Progenitor cell of endocrine pancreas (in vitro differentiated cells): ENCODE measurements at regions not wholly inside any gene's neighbourhood (a gene's known extent, or its start where the extent isn't known, plus 50 kb on each side); places are given as distances from the start of the nearest gene placed in this dataset.

ENCODE experiments used
- DNase-seq: peaks from one replicate; pipeline ENCODE4 v3.0.0; 2021; ENCODE audit warnings: low spot score; ENCODE audit not compliant: unreplicated experiment
- H3K27ac Mint-ChIP-seq: 2 replicates; pipeline ENCODE4 v1.8.0; 2021; ENCODE audit warnings: mild to moderate bottlenecking, moderate library complexity, mixed read lengths
- H3K27me3 Mint-ChIP-seq: 2 replicates; pipeline ENCODE4 v1.8.0; 2021; ENCODE audit warnings: mixed read lengths
- H3K36me3 Mint-ChIP-seq: 2 replicates; pipeline ENCODE4 v1.8.0; 2022; ENCODE audit warnings: mixed read lengths; ENCODE audit not compliant: insufficient read depth
- H3K4me1 Mint-ChIP-seq: 2 replicates; pipeline ENCODE4 v1.8.0; 2021; ENCODE audit warnings: low read depth, mixed read lengths
- H3K4me3 Mint-ChIP-seq: 2 replicates; pipeline ENCODE4 v1.8.0; 2021; ENCODE audit warnings: low read depth, mild to moderate bottlenecking, moderate library complexity, mixed read lengths
- H3K9me3 Mint-ChIP-seq: 2 replicates; pipeline ENCODE4 v1.8.0; 2021; ENCODE audit warnings: low read depth, mixed read lengths
- CTCF ChIP-seq: fragments of 200-600 bp; sonication (generic); IDR thresholded peaks from one replicate; pipeline ENCODE4 v1.5.0; 2021; ENCODE audit warnings: antibody characterized with exemption, mild to moderate bottlenecking; ENCODE audit not compliant: unreplicated experiment

- no peak overlapping the region for H3K4me3 Mint-ChIP-seq
- H3K4me1 Mint-ChIP-seq: peaks cover 10% of the 10 kb centered on the region
- TF ChIP-seq CTCF: no peak
- no peak for DNase-seq
- no peak overlapping the region for H3K27ac Mint-ChIP-seq
- H3K9me3 Mint-ChIP-seq: no peaks in the 10 kb centered on the region
- H3K36me3 Mint-ChIP-seq: no peaks in the 10 kb centered on the region
- H3K27me3 Mint-ChIP-seq: peaks cover 23% of the 10 kb centered on the region
These were observed 193.9 kb downstream of the SNX19 start for GRCh38 chr11:130722401-130722800.

- TF ChIP-seq CTCF: no peak
- no peaks in the 10 kb centered on the region for H3K36me3 Mint-ChIP-seq
- peaks cover 22% of the 10 kb centered on the region for H3K27me3 Mint-ChIP-seq
- DNase-seq: no peak
- H3K9me3 Mint-ChIP-seq: peaks cover 8% of the 10 kb centered on the region
- no peak overlapping the region for H3K4me3 Mint-ChIP-seq
- no peak overlapping the region for H3K27ac Mint-ChIP-seq
- peaks cover 3% of the 10 kb centered on the region for H3K4me1 Mint-ChIP-seq
These were observed 190.7 kb downstream of the SNX19 start for GRCh38 chr11:130725421-130726233.

DNA sequence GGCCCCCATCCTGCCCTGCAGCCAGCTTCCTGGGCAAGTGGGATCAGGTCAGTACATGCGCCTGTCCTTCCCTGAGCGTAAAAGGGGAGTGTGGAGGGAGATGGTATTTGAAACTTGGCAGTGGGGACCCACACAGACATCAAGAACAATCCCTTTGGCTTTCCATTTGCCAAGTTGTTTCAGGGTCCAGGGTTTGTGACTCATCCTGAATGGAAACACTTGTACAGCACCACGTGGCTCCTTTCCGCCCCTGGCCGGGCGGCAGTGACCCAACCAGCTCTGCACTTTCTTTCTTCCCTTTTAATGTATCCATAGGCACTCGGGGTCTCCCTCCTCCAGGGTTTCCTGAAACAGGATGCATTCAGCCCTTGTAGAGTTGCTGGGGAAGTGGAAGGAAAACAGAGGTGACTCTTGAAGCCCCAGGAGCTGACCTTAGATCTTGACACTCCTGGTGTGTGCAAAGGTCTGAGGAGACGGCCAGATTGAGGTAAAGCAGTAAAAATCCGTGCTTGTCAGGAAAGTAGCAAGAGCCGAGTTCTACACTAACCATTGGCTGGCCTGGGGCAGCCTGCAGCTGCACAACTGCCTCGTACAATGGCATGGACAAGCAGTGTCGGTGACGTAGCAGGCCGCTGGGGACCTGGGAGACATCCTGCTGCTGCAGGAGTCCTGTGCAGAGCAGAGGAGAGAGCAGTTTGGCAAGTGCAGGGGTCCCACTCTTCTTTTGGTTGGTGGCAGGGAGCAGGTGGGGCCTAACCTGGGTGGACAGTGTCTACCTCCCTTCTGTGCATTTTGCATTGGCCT, 189.8 kb downstream of the SNX19 start:
- no peaks in the 10 kb centered on the region for H3K36me3 Mint-ChIP-seq
- H3K4me3 Mint-ChIP-seq: no peak overlapping the region
- H3K9me3 Mint-ChIP-seq: peaks cover 15% of the 10 kb centered on the region
- TF ChIP-seq CTCF: no peak
- no peak for DNase-seq
- H3K4me1 Mint-ChIP-seq: peaks cover 3% of the 10 kb centered on the region
- peaks cover 21% of the 10 kb centered on the region for H3K27me3 Mint-ChIP-seq
- no peak overlapping the region for H3K27ac Mint-ChIP-seq

- peaks cover 21% of the 10 kb centered on the region for H3K27me3 Mint-ChIP-seq
- no peak overlapping the region for H3K27ac Mint-ChIP-seq
- H3K9me3 Mint-ChIP-seq: peaks cover 17% of the 10 kb centered on the region
- peaks cover 3% of the 10 kb centered on the region for H3K4me1 Mint-ChIP-seq
- no peak overlapping the region for H3K4me3 Mint-ChIP-seq
- no peak for TF ChIP-seq CTCF
- H3K36me3 Mint-ChIP-seq: no peaks in the 10 kb centered on the region
- no peak for DNase-seq
These were observed 188.8 kb downstream of the SNX19 start for GRCh38 chr11:130727157-130728119.
